CD4-positive, alpha-beta memory T cell (primary cell): ENCODE measurements at regions not wholly inside any gene's neighbourhood (a gene's known extent, or its start where the extent isn't known, plus 50 kb on each side); places are given as distances from the start of the nearest gene placed in this dataset.

Source experiments
- CTCF ChIA-PET: fragments of 350-600 bp; sonication (Branson Sonifier 250); formaldehyde crosslinking; loops from one replicate; lab custom pipeline; 2021; ENCODE audit warnings: inconsistent platforms; ENCODE audit not compliant: partially characterized antibody; lab: Charles Lee
- POLR2A ChIA-PET: fragments of 350-600 bp; sonication (Branson Sonifier 250); formaldehyde crosslinking; loops from one replicate; lab custom pipeline; 2021; ENCODE audit not compliant: partially characterized antibody; lab: Charles Lee
- DNase-seq, 5 donors: peaks; one replicate each; pipeline versions ENCODE4 v3.0.0 to v3.0.0-alpha.2; 2020 to 2022; ENCODE audit warnings: mixed read lengths in 1 of 5
- H3K27ac ChIP-seq: one replicate; pipeline ENCODE4 v1.7.0; 2013; ENCODE audit warnings: low read depth, low read length
- H3K27me3 ChIP-seq: 2 replicates; pipeline ENCODE4 v1.7.0; 2013; ENCODE audit warnings: mild to moderate bottlenecking, low read length, moderate library complexity; ENCODE audit not compliant: insufficient read depth
- H3K36me3 ChIP-seq: 2 replicates; pipeline ENCODE4 v1.7.0; 2013; ENCODE audit warnings: mild to moderate bottlenecking, low read length, moderate library complexity; ENCODE audit not compliant: insufficient read depth
- H3K4me1 ChIP-seq: 2 replicates; pipeline ENCODE4 v1.7.0; 2013; ENCODE audit warnings: mild to moderate bottlenecking, low read length, moderate library complexity; ENCODE audit not compliant: insufficient read depth
- H3K4me3 ChIP-seq, 2 donors: one replicate each; pipeline ENCODE4 v1.7.0; 2013; ENCODE audit warnings: low read length in 2 of 2, mild to moderate bottlenecking in 1 of 2
- H3K9me3 ChIP-seq, 2 donors: one replicate each; pipeline ENCODE4 v1.7.0; 2013; ENCODE audit warnings: low read length in 2 of 2, control low read depth in 1 of 2; ENCODE audit not compliant: control insufficient read depth in 1 of 2
- H3K27ac Mint-ChIP-seq, 7 donors: one replicate each; pipeline ENCODE4 v1.8.0; 2020 to 2021; ENCODE audit warnings: mixed read lengths in 7 of 7, mild to moderate bottlenecking in 6 of 7, inconsistent platforms in 3 of 7, moderate library complexity in 3 of 7
- H3K27me3 Mint-ChIP-seq, 2 donors: one replicate each; pipeline ENCODE4 v1.8.0; 2020 to 2021; ENCODE audit warnings: mixed read lengths in 2 of 2
- H3K36me3 Mint-ChIP-seq, 2 donors: one replicate each; pipeline ENCODE4 v1.8.0; 2020 to 2021; ENCODE audit warnings: mixed read lengths in 2 of 2, inconsistent platforms in 1 of 2, mild to moderate bottlenecking in 1 of 2
- H3K4me1 Mint-ChIP-seq, 4 donors: one replicate each; pipeline ENCODE4 v1.8.0; 2020 to 2021; ENCODE audit warnings: mixed read lengths in 4 of 4, mild to moderate bottlenecking in 1 of 4
- H3K4me3 Mint-ChIP-seq, 8 donors: one replicate each; pipeline ENCODE4 v1.8.0; 2020 to 2021; ENCODE audit warnings: mixed read lengths in 8 of 8, mild to moderate bottlenecking in 7 of 8, moderate library complexity in 6 of 8, inconsistent platforms in 3 of 8
- H3K9me3 Mint-ChIP-seq, 8 donors: one replicate each; pipeline ENCODE4 v1.8.0; 2020 to 2021; ENCODE audit warnings: mixed read lengths in 8 of 8, mild to moderate bottlenecking in 5 of 8, inconsistent platforms in 3 of 8, moderate library complexity in 1 of 8
- intact Hi-C: fragments of 100-400 bp; cut with micrococcal nuclease; formaldehyde crosslinking; loops from one replicate; pipeline ENCODE4 v1.15.1; 2023

DNA sequence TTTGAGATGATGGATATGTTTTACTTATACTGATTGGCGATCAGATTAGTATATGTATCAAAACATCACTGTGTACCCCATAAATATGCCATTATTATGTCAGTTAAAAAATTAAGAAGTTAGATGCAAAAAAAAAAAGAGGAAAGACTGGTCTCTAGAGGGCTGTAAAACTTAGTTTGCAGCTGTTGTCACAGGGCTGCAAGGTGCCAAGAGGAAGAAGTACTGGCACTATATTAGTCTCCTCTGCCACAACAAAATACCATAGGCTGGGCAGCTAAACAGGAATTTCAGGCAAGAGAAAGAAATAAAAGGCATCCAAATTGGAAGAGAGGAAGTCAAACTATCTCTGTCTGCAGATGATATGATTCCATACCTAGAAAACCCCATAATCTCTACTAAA, 177.8 kb upstream of the PLPP4 start:
- Mint-ChIP-seq H3K36me3 (no peaks in the 10 kb centered on the region), H3K4me1 (no peaks in the 10 kb centered on the region), H3K9me3 (peaks cover 0 to 3% (median 0%) of the 10 kb centered on the region in 8 donors), H3K27me3 (peaks cover 4 to 7% of the 10 kb centered on the region in 2 donors), H3K27ac (no peak overlapping the region), H3K4me3 (no peak overlapping the region)
- H3K9me3 ChIP-seq: no peaks in the 10 kb centered on the region
- H3K36me3 ChIP-seq: no peaks in the 10 kb centered on the region
- H3K27ac ChIP-seq: no peak overlapping the region
- ChIA-PET POLR2A (no interaction called here), CTCF (no interaction called here)
- H3K27me3 ChIP-seq: no peaks in the 10 kb centered on the region
- intact Hi-C loops: no loop called here
- no peaks in the 10 kb centered on the region for H3K4me1 ChIP-seq
- H3K4me3 ChIP-seq: no peak overlapping the region
- DNase-seq: no peak

GRCh38 chr10:120282421-120282820, 174.6 kb upstream of the PLPP4 start:
- Mint-ChIP-seq H3K27ac (no peak overlapping the region), H3K4me3 (no peak overlapping the region), H3K36me3 (no peaks in the 10 kb centered on the region), H3K27me3 (peaks cover 4% of the 10 kb centered on the region in 2 donors), H3K9me3 (peaks cover 0 to 3% (median 0%) of the 10 kb centered on the region in 8 donors), H3K4me1 (no peaks in the 10 kb centered on the region)
- no peak overlapping the region for H3K27ac ChIP-seq
- ChIA-PET CTCF (no interaction called here), POLR2A (no interaction called here)
- no peaks in the 10 kb centered on the region for H3K36me3 ChIP-seq
- H3K4me1 ChIP-seq: no peaks in the 10 kb centered on the region
- intact Hi-C loops: no loop called here
- no peak for DNase-seq
- H3K9me3 ChIP-seq: no peaks in the 10 kb centered on the region
- H3K27me3 ChIP-seq: no peaks in the 10 kb centered on the region
- H3K4me3 ChIP-seq: no peak overlapping the region

DNA sequence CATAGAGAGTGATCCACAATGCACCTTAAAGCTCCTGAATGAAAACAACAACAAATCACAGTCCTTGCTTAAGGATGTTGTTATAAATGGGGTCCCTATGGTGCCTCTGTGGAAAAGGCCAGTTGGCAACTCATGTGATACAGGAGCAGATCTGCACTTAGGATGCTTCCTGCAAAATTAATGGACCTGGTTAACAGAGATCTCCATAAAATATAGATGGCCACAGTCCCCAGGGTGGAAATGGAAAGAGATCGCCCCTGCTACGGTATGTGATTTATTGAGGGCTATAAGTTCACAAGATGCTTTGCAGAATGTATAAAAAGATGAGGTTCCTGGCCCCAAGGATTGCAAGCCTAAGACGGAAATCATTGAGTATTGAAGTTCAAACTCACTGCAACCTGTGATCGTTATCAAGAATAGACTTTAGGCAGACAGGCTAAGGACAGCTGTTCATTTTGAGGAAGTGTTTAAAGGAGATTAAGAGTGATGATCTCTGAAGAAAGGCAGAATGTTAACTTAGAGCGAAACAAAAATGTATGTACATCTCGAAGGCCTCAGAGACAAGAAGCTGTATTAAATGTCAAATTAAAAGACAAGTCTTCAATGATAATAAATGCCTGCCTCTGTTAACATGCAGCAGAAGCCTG, 174.1 kb upstream of the PLPP4 start:
- ChIA-PET POLR2A (no interaction called here), CTCF (no interaction called here)
- no peaks in the 10 kb centered on the region for H3K27me3 ChIP-seq
- H3K36me3 Mint-ChIP-seq: no peaks in the 10 kb centered on the region
- no peaks in the 10 kb centered on the region for H3K36me3 ChIP-seq
- H3K27ac ChIP-seq: no peak overlapping the region
- no peak overlapping the region for H3K4me3 ChIP-seq
- peaks cover 2 to 4% of the 10 kb centered on the region in 2 donors for H3K27me3 Mint-ChIP-seq
- DNase-seq: no peak
- no peak overlapping the region for H3K4me3 Mint-ChIP-seq
- H3K9me3 ChIP-seq: no peaks in the 10 kb centered on the region
- no peak overlapping the region for H3K27ac Mint-ChIP-seq
- no peaks in the 10 kb centered on the region for H3K4me1 ChIP-seq
- intact Hi-C loops: no loop called here
- H3K9me3 Mint-ChIP-seq: peaks cover 0 to 3% (median 0%) of the 10 kb centered on the region in 8 donors
- no peaks in the 10 kb centered on the region for H3K4me1 Mint-ChIP-seq

- Mint-ChIP-seq H3K36me3 (no peaks in the 10 kb centered on the region), H3K27me3 (peaks cover 3 to 4% of the 10 kb centered on the region in 2 donors), H3K4me3 (no peak overlapping the region), H3K4me1 (peaks cover 0 to 1% (median 0%) of the 10 kb centered on the region in 4 donors), H3K27ac (no peak overlapping the region), H3K9me3 (peaks cover 0 to 2% (median 0%) of the 10 kb centered on the region in 8 donors)
- Histone ChIP-seq H3K4me3 (no peak overlapping the region), H3K27ac (no peak overlapping the region), H3K36me3 (no peaks in the 10 kb centered on the region), H3K9me3 (no peaks in the 10 kb centered on the region), H3K4me1 (no peaks in the 10 kb centered on the region), H3K27me3 (no peaks in the 10 kb centered on the region)
- intact Hi-C loops: no loop called here
- no peak for DNase-seq
- CTCF ChIA-PET: no interaction called here
- POLR2A ChIA-PET: no interaction called here
Measured at GRCh38 chr10:120285408-120285807, 171.6 kb upstream of the PLPP4 start.

- H3K4me3 ChIP-seq: no peak overlapping the region
- POLR2A ChIA-PET: no interaction called here
- CTCF ChIA-PET: no interaction called here
- H3K9me3 ChIP-seq: no peaks in the 10 kb centered on the region
- Mint-ChIP-seq H3K4me3 (no peak overlapping the region), H3K9me3 (peaks cover 0 to under 1% (median 0%) of the 10 kb centered on the region in 8 donors), H3K27me3 (peaks cover 4% of the 10 kb centered on the region in 2 donors), H3K36me3 (no peaks in the 10 kb centered on the region), H3K4me1 (peaks cover 0 to 1% (median 0%) of the 10 kb centered on the region in 4 donors), H3K27ac (no peak overlapping the region)
- H3K36me3 ChIP-seq: no peaks in the 10 kb centered on the region
- no peaks in the 10 kb centered on the region for H3K4me1 ChIP-seq
- intact Hi-C loops: no loop called here
- no peaks in the 10 kb centered on the region for H3K27me3 ChIP-seq
- no peak overlapping the region for H3K27ac ChIP-seq
- no peak for DNase-seq
Measured at GRCh38 chr10:120286280-120286679, 170.7 kb upstream of the PLPP4 start.

- CTCF ChIA-PET: no interaction called here
- no peaks in the 10 kb centered on the region for H3K36me3 Mint-ChIP-seq
- no peaks in the 10 kb centered on the region for H3K4me1 Mint-ChIP-seq
- POLR2A ChIA-PET: no interaction called here
- peaks cover 0 to 4% (median 0%) of the 10 kb centered on the region in 8 donors for H3K9me3 Mint-ChIP-seq
- no peaks in the 10 kb centered on the region for H3K9me3 ChIP-seq
- intact Hi-C loops: no loop called here
- no peak overlapping the region for H3K4me3 Mint-ChIP-seq
- no peaks in the 10 kb centered on the region for H3K36me3 ChIP-seq
- H3K27me3 Mint-ChIP-seq: peaks cover 2 to 4% of the 10 kb centered on the region in 2 donors
- H3K4me1 ChIP-seq: no peaks in the 10 kb centered on the region
- H3K4me3 ChIP-seq: no peak overlapping the region
- H3K27me3 ChIP-seq: no peaks in the 10 kb centered on the region
- DNase-seq: no peak
- no peak overlapping the region for H3K27ac Mint-ChIP-seq
- H3K27ac ChIP-seq: no peak overlapping the region
Measured at GRCh38 chr10:120300513-120300912, 156.5 kb upstream of the PLPP4 start.

GRCh38 chr10:120308589-120308988, 148.4 kb upstream of the PLPP4 start:
- intact Hi-C loops: no loop called here
- CTCF ChIA-PET: no interaction called here
- H3K27ac ChIP-seq: no peak overlapping the region
- H3K4me3 ChIP-seq: no peak overlapping the region
- H3K27me3 ChIP-seq: no peaks in the 10 kb centered on the region
- H3K9me3 ChIP-seq: no peaks in the 10 kb centered on the region
- no peaks in the 10 kb centered on the region for H3K36me3 ChIP-seq
- peaks cover 0 to 8% of the 10 kb centered on the region in 2 donors for H3K27me3 Mint-ChIP-seq
- no peaks in the 10 kb centered on the region for H3K36me3 Mint-ChIP-seq
- no peaks in the 10 kb centered on the region for H3K4me1 ChIP-seq
- DNase-seq: no peak
- no peak overlapping the region for H3K4me3 Mint-ChIP-seq
- POLR2A ChIA-PET: no interaction called here
- no peak overlapping the region for H3K27ac Mint-ChIP-seq
- H3K4me1 Mint-ChIP-seq: no peaks in the 10 kb centered on the region
- H3K9me3 Mint-ChIP-seq: peaks cover 0 to 4% (median 0%) of the 10 kb centered on the region in 8 donors
